H9 (cell line): ENCODE measurements at regions not wholly inside any gene's neighbourhood (a gene's known extent, or its start where the extent isn't known, plus 50 kb on each side); places are given as distances from the start of the nearest gene placed in this dataset.

Experiments
- DNase-seq: peaks from one replicate; pipeline ENCODE4 v3.0.0-alpha.2; 2017
- H2AFZ ChIP-seq: one replicate; pipeline ENCODE4 v1.6.1; 2013; ENCODE audit warnings: mild to moderate bottlenecking, low read length, control low read depth, moderate library complexity
- H2AK5ac ChIP-seq: 2 replicates; pipeline ENCODE4 v1.6.1; 2013; ENCODE audit warnings: low read length, control low read depth, mixed read lengths; ENCODE audit not compliant: insufficient read length
- H2BK120ac ChIP-seq: one replicate; pipeline ENCODE4 v1.6.1; 2013; ENCODE audit warnings: low read depth, mild to moderate bottlenecking, low read length, control low read depth, inconsistent platforms; ENCODE audit not compliant: poor library complexity, severe bottlenecking
- H2BK12ac ChIP-seq: 2 replicates; pipeline ENCODE4 v1.6.1; 2013; ENCODE audit warnings: low read length, control low read depth, mixed read lengths, low read depth; ENCODE audit not compliant: insufficient read length
- H2BK15ac ChIP-seq: 2 replicates; pipeline ENCODE4 v1.6.1; 2013; ENCODE audit warnings: low read depth, low read length, control low read depth
- H2BK20ac ChIP-seq: one replicate; pipeline ENCODE4 v1.6.1; 2013; ENCODE audit warnings: low read depth, mild to moderate bottlenecking, low read length, control low read depth, inconsistent platforms; ENCODE audit not compliant: poor library complexity, severe bottlenecking
- H2BK5ac ChIP-seq: 2 replicates; pipeline ENCODE4 v1.6.1; 2013; ENCODE audit warnings: low read length, control low read depth, mixed read lengths; ENCODE audit not compliant: insufficient read length
- H3K14ac ChIP-seq: 2 replicates; pipeline ENCODE4 v1.6.1; 2013; ENCODE audit warnings: low read length, control low read depth; ENCODE audit not compliant: insufficient read depth
- H3K18ac ChIP-seq: 2 replicates; pipeline ENCODE4 v1.6.1; 2013; ENCODE audit warnings: low read depth, mild to moderate bottlenecking, mixed read lengths, low read length, control low read depth; ENCODE audit not compliant: insufficient read length
- H3K23ac ChIP-seq: 2 replicates; pipeline ENCODE4 v1.6.1; 2013; ENCODE audit warnings: low read length, control low read depth, mixed read lengths, low read depth; ENCODE audit not compliant: insufficient read length
- H3K23me2 ChIP-seq: 2 replicates; pipeline ENCODE4 v1.6.1; 2013; ENCODE audit warnings: low read depth, mild to moderate bottlenecking, mixed read lengths, low read length, control low read depth; ENCODE audit not compliant: insufficient read length, poor library complexity, severe bottlenecking
- H3K27ac ChIP-seq: 2 replicates; pipeline ENCODE4 v1.5.1; 2013; ENCODE audit warnings: low read length, control low read depth, mixed read lengths, low read depth; ENCODE audit not compliant: insufficient read length
- H3K27me3 ChIP-seq: 2 replicates; pipeline ENCODE4 v1.6.1; 2013; ENCODE audit warnings: low read length, control low read depth, inconsistent platforms; ENCODE audit not compliant: insufficient read depth
- H3K4ac ChIP-seq: 2 replicates; pipeline ENCODE4 v1.6.1; 2013; ENCODE audit warnings: low read depth, mild to moderate bottlenecking, control low read depth, inconsistent platforms, low read length, moderate library complexity
- H3K4me1 ChIP-seq: 2 replicates; pipeline ENCODE4 v1.6.1; 2013; ENCODE audit warnings: low read length, control low read depth, inconsistent platforms; ENCODE audit not compliant: insufficient read depth
- H3K4me2 ChIP-seq: 2 replicates; pipeline ENCODE4 v1.6.1; 2013; ENCODE audit warnings: low read length, control low read depth, mixed read lengths; ENCODE audit not compliant: insufficient read length, insufficient read depth
- H3K56ac ChIP-seq: 2 replicates; pipeline ENCODE4 v1.6.1; 2013; ENCODE audit warnings: low read depth, mild to moderate bottlenecking, mixed read lengths, low read length, control low read depth; ENCODE audit not compliant: insufficient read length
- H3K79me1 ChIP-seq: 2 replicates; pipeline ENCODE4 v1.6.1; 2013; ENCODE audit warnings: low read depth, mild to moderate bottlenecking, moderate library complexity, low read length, control low read depth, inconsistent platforms; ENCODE audit not compliant: insufficient read depth, poor library complexity, severe bottlenecking
- H3K79me2 ChIP-seq: 2 replicates; pipeline ENCODE4 v1.6.1; 2013; ENCODE audit warnings: low read length, control low read depth, inconsistent platforms; ENCODE audit not compliant: insufficient read depth
- H3K9ac ChIP-seq: 2 replicates; pipeline ENCODE4 v1.6.1; 2013; ENCODE audit warnings: low read length, control low read depth, mixed read lengths; ENCODE audit not compliant: insufficient read length; ENCODE audit errors: extremely low read depth
- H3K9me3 ChIP-seq: one replicate; pipeline ENCODE4 v1.6.1; 2013; ENCODE audit warnings: low read depth, low read length, inconsistent platforms; ENCODE audit not compliant: control insufficient read depth
- H3T11ph ChIP-seq: one replicate; pipeline ENCODE4 v1.6.1; 2013; ENCODE audit warnings: mild to moderate bottlenecking, low read length, control low read depth, inconsistent platforms
- H4K20me1 ChIP-seq: one replicate; pipeline ENCODE4 v1.6.1; 2013; ENCODE audit not compliant: control insufficient read depth, insufficient read length, insufficient read depth
- H4K5ac ChIP-seq: 2 replicates; pipeline ENCODE4 v1.6.1; 2013; ENCODE audit warnings: low read depth, mild to moderate bottlenecking, mixed read lengths, low read length, control low read depth; ENCODE audit not compliant: insufficient read length
- H4K8ac ChIP-seq: replicated peaks from 2 replicates; pipeline ENCODE4 v1.6.1; 2013; ENCODE audit warnings: low read length, control low read depth, mixed read lengths, low read depth; ENCODE audit not compliant: insufficient read length
- H4K91ac ChIP-seq: 2 replicates; pipeline ENCODE4 v1.6.1; 2013; ENCODE audit warnings: low read depth, mild to moderate bottlenecking, moderate library complexity, mixed read lengths, low read length, control low read depth; ENCODE audit not compliant: insufficient read length
- H3K27ac Mint-ChIP-seq, 3 experiments: 2 replicates in 2 of 3; 3 replicates in 1 of 3; pipeline ENCODE4 v1.8.0; 2020 to 2021; ENCODE audit warnings: mixed read lengths in 3 of 3, mild to moderate bottlenecking in 1 of 3, moderate library complexity in 1 of 3
- H3K27me3 Mint-ChIP-seq: 2 replicates; pipeline ENCODE4 v1.8.0; 2021; ENCODE audit warnings: low read depth, mild to moderate bottlenecking, moderate library complexity, mixed read lengths
- H3K36me3 Mint-ChIP-seq, 3 experiments: 2 replicates in 2 of 3; 3 replicates in 1 of 3; pipeline ENCODE4 v1.8.0; 2020 to 2021; ENCODE audit warnings: low read depth in 3 of 3, mixed read lengths in 3 of 3; ENCODE audit not compliant: insufficient read depth in 1 of 3
- H3K4me1 Mint-ChIP-seq, 2 experiments: 2 replicates each; pipeline ENCODE4 v1.8.0; 2020; ENCODE audit warnings: mixed read lengths in 2 of 2
- H3K4me3 Mint-ChIP-seq, 2 experiments: 2 replicates in 1 of 2; 3 replicates in 1 of 2; pipeline ENCODE4 v1.8.0; 2020 to 2021; ENCODE audit warnings: mild to moderate bottlenecking in 2 of 2, mixed read lengths in 2 of 2, moderate library complexity in 1 of 2
- H3K9me3 Mint-ChIP-seq, 2 experiments: 2 replicates in 1 of 2; 3 replicates in 1 of 2; pipeline ENCODE4 v1.8.0; 2020; ENCODE audit warnings: mild to moderate bottlenecking in 2 of 2, mixed read lengths in 2 of 2, moderate library complexity in 1 of 2
- CTCF ChIP-seq: fragments of 200-600 bp; sonication (generic); conservative IDR thresholded peaks from 3 replicates; pipeline ENCODE4 v1.8.0; 2021; ENCODE audit warnings: antibody characterized with exemption, mild to moderate bottlenecking
- WGBS: extraction: QIAGEN DNeasy Blood & Tissue Kit; methylation state at CpG from one replicate; pipeline ENCODE4 v1.1.7; 2013; ENCODE audit warnings: missing lambda C conversion rate, low lambda C conversion rate, mixed read lengths; ENCODE audit not compliant: insufficient read length; ENCODE audit errors: extremely low coverage; 5-methylcytosine and 5-hydroxymethylcytosine counted together

GRCh38 chr6:28724395-28724794 is 198.7 kb downstream of the GPX5 start:
- no CpG with 5 or more reads among the region's 1 CpG for WGBS
- peaks cover 2 to 22% of the 10 kb centered on the region in 2 experiments; a peak in 3 of 4 replicates for H3K4me1 Mint-ChIP-seq

More at GRCh38 chr6:28724395-28724794, 198.7 kb downstream of the GPX5 start:
- no peak for TF ChIP-seq CTCF
- H3K27ac ChIP-seq, result no peak overlapping the region
- H2AK5ac ChIP-seq, result no peak overlapping the region
- no peak overlapping the region for H2BK120ac ChIP-seq
- no peak for DNase-seq
- no peaks in the 10 kb centered on the region for H3K79me1 ChIP-seq
- Mint-ChIP-seq H3K27ac (no peak overlapping the region; a peak in 1 of 7 replicates), H3K9me3 (no peaks in the 10 kb centered on the region; a peak in 2 of 5 replicates), H3K27me3 (peaks cover 30% of the 10 kb centered on the region), H3K4me3 (no peak overlapping the region), H3K36me3 (no peaks in the 10 kb centered on the region)
- no peaks in the 10 kb centered on the region for H3K9me3 ChIP-seq
- no peak overlapping the region for H3K14ac ChIP-seq
- H3K23me2 ChIP-seq, result no peaks in the 10 kb centered on the region
- no peaks in the 10 kb centered on the region for H3K27me3 ChIP-seq
- H2BK15ac ChIP-seq, result no peak overlapping the region
- no peak overlapping the region for H3K4me2 ChIP-seq
- H3K79me2 ChIP-seq, result no peaks in the 10 kb centered on the region
- H3K4me1 ChIP-seq, result no peaks in the 10 kb centered on the region
- no peak overlapping the region for H2BK20ac ChIP-seq
- H3T11ph ChIP-seq, result no peak overlapping the region
- H3K56ac ChIP-seq, result no peak overlapping the region
- no peak overlapping the region for H4K8ac ChIP-seq
- no peaks in the 10 kb centered on the region for H4K20me1 ChIP-seq
- H3K23ac ChIP-seq, result no peak overlapping the region
- no peak overlapping the region for H4K91ac ChIP-seq
- H3K18ac ChIP-seq, result no peak overlapping the region
- no peak overlapping the region for H2BK5ac ChIP-seq
- H4K5ac ChIP-seq, result no peak overlapping the region
- no peak overlapping the region for H2AFZ ChIP-seq
- no peak overlapping the region for H3K9ac ChIP-seq
- H3K4ac ChIP-seq, result no peak overlapping the region
- H2BK12ac ChIP-seq, result no peak overlapping the region
